ENCODE measurements at regions not wholly inside any gene's neighbourhood (a gene's known extent, or its start where the extent isn't known, plus 50 kb on each side); places are given as distances from the start of the nearest gene placed in this dataset.
"Not testable (repeated sequence)": the region's sequence is repeated elsewhere in the genome, so short reads cannot be mapped to it uniquely, and the experiment has no call there.

DNA sequence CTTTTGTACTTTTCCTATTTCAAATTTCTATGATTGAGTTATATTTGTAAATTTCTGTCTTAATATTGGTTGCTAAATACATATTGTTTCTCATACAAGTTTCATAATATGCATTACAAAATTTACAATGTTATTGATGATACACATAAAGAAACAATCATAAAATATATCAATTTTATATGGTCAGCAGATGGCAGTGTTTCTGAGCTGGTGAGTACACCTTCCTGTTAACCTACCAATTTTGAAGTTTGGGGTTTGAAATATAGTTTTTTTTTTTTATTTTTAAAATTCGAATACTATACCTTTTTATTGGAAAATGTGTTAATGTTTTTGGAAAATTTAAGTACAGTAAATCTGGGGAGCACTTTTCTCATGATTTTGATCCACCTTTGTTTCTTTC lies 1953.1 kb upstream of the ADGRL3 start:
- DNase-seq, result peak; percentile 21 to 32

DNA sequence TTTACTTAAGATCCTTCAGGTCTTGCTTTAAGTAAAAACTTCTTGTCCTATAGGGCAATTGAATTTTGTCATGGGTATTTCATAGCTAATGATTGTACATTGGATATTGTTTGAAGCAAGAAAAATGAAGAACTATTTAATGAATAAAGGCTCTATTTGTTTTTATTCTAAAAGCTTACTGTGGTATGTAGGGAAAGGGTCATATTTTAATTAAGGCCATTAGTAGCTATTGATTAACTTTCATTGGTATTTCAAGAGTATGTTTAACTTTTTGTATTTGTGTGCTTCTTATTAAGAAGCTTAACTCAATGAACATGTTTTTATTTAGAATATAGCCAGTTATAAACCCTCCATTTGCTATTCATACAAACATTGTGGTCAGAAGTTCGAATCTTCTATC lies 1951.8 kb upstream of the ADGRL3 start:
- DNase-seq, result no peak

DNA sequence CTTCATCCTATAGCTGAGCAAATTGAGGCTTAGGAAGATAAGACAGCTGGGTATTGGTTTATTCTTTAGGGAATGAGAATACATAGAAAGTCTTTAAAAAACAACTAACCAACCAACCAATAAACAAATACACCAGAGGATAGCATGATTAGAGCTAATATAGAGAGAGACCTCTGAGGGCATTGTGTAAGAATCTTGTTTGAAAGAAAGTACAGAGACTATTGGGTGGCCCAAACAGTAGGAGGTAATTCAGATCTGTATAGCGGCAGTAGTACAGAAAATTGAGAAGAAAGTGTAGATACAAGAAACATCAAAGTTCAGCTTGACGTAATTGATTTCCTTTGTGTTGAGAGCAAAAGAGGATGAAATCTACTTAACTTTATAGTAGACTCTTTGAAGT lies 1951.0 kb upstream of the ADGRL3 start:
- no peak for DNase-seq

DNA sequence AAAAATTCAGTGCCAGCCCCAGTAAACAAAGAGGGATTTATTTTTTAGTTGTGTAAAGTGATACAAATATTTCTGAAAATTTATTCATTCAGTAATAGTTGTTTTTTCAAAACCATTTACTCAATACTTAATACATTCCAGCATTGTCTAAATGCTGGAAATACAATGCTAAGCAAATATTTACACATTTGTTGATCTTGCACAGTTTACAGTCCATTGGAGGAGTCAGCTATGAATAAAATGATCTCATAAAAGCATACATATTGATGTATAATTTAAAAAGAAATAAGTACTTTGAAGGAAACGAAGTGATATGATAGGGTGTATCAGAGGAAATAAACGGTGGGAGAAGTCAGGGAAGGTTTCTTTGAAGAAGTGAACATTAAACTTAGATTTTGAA lies 1942.1 kb upstream of the ADGRL3 start:
- DNase-seq, result no peak

DNA sequence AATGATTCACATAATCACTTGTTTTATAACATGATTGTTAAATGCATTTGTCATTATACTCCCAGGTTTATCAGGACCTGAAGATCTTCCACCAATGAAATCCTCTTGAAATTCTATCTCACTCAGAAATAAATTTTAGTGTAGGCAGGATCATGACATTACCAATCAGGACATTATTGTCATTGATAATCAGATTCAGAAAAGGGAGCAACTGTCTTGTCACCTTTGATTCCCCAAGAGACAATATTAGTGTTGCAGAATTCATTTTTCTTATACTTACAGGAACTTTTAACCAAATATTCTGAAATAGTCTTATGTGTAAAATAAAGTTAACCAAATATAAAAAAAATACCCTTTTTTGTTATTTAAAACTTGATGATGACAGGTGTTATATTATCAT lies 1892.5 kb upstream of the ADGRL3 start:
- no peak for DNase-seq

DNA sequence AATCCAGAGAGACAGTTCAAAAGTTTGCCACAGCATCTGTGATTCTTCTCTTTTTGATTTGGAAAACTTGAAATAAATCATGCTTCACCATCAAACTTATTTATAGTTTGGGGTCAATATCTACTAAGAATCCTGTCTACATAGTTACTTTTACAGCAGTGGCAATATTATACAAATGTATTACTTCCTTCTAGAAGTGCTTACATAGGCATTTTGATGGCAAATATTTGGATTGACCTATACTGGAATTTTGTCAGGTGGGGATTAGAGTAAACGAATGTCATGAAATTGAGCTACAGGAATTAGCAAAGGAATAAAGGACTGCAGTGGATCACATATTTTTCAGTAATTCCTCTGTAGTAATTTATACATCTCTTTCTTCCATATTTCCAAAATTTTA lies 1885.5 kb upstream of the ADGRL3 start:
- DNase-seq, result no peak

DNA sequence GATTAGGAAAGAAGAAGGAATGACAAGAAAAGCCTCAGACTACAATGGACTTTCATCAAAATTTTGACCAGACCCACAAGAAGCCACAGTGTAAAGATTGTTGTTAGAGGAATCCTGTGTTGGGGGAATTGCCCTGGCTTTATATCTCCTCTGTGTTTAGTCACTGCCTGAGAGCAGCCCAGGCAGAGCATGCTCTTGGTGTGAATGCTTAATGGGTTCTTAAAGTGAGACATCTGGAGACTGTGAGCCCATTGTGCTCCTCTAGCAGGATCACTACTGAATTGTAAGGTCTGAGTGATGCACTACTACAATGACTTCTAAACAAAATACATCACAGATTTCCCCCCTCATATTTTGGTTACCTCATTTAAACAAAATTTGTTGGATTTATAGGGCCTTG lies 1860.5 kb upstream of the ADGRL3 start:
- DNase-seq, result no peak

DNA sequence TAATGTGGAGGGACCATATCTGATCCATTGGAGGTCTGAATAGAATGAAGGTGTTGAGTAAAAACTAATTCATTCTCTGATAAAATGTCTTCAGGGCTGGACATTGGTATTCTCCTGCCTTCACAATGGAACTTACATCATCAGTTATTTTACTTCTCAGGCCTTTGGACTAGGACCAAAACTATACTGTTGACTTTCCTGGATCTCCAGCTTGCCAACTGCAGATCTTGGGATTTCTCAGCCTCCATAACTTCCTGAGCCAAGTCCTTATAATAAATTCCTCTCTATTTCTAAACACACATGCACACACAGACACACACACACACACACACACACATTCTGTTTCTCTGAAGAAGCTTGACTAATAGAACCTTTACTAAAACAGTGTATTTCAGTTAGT lies 1858.6 kb upstream of the ADGRL3 start:
- no peak for DNase-seq

DNA sequence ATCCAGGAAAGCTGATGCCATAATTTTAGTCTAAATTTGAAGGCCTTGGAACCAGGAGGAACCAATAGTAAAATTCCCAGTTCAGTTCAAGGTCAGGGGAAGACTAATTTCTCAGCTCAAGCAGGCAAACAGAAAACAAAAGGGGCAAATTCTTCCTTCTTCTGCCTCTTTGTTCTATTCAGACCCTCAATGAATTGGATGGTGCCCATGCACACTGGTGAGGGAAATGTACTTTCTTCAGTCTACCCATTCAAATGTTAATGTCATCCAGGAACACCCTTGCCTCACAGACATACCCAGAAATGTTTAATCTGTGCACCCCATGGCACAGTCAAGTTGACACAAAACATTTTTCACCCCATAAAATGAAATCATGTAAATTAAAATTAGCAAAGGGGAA lies 1851.2 kb upstream of the ADGRL3 start:
- DNase-seq, result no peak

DNA sequence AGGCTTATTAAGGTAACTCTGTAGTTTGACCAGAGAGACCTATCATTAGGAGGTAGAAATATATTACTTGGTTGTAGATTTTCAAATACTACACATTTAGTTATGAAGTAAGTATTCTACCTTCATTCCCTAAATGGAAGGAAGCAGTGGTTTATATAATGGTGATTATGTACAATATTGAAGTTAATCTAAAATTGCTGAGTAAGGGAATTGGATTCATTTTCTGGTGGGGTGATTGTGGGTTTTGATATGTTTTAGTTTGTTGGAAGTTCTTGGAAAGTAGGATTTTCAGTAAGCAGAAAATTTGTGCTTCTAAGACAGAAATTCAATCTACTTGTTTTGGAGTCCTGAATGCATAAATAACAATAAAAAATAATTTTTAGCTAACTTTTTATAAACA lies 1830.9 kb upstream of the ADGRL3 start:
- DNase-seq, result no peak

DNA sequence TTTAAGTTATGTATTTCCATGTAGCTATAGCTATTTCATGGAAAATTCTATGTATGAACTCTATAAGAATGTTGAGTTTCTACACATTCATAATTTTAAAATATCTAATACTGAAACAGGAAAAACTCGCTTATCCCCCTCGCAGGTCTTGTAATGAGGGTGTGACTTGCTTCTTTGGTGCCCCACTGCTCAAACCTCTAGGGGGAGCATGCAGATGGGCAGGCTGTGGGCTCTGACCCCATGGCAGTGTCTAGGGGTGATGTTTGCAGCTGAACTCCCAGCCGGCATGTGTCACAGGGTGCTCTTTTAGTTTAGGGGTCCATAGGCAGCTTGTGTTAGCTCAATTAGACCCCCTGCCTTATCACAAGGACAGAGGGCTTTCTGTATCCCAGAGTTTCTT lies 1825.7 kb upstream of the ADGRL3 start:
- no peak for DNase-seq

DNA sequence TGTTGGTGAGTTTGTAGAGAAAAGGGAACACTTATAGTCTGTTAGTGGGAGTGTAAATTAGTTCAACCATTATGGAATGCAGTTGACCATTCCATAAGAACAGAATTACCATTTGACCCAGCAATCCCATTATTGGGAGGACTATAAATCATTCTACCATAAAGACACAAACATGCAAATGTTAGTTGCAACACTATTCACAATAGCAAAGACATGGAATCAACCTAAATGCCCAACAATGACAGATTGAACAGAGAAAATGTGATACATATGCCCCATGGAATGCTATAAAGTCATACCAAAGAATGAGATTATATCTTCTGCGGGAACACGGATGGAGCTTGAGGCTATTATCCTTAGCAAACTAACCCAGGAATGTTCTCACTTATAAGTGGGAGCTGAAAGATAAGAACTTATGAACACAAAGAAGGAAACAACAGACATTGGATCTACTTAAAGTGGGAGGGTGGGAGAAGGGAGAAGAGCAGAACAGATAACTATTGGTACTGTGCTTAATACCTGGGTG lies 1819.2 kb upstream of the ADGRL3 start:
- DNase-seq, result no peak

DNA sequence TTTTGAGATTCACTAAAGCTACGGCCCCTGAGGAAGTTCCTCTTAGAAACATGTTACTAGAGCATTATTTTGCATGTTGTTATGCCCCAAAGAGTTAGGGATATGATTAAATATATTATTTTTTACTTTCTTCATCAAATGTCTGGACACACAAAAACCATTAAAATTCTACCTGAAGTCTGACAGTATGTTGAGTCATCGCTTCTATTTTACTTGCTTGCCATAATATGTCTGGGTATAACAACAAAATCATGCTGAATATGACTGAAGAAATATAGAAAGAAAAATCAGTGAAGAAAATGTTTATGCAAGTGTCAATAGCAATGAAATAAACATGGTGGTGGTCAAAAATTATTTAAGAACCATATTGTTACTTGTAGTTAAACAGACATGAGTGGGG lies 1818.5 kb upstream of the ADGRL3 start:
- DNase-seq, result no peak

DNA sequence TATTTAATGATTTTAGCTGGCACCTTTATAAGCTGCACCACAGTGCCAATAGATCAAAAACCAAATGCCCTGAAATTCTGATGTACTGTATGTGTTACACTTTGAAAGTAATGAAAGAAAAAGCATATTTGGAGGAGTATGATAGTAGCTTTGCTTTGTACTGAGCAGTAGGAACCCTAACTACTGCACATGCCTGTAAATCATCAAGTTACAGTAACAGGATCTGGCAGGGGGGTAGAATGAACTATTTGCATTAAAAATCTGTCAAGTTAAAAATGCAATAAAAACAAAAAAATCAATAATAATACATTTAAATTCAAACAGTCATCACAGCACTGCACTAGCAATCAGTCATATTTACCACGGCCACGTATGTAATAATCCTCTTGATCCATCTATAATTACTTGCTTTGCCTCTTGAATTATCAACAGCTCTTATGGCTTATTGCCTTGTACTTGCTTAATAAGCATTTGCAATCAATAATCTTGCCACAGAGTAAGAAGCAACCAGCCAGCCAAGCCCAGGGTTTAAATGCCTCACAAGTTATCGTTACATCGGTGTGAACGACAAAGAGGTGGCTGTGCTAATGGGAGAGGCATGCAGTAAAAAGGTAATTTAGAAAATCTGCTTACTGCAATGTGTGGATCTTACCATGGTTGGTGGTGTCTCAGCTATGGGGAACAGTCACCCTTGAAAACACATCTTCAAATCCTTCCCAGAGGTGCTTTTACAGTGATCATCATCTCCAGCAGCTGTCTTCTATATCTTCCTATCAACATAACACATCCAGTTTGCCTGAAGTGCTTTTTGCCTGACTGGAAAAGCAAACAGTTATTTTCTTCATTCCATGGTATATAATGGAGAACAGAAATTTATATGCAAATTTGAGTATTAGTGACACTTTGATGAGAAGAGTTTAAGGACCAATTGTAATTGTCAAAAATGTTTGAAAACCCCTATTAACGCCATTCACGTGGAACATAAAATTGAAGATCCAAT lies 1812.1 kb upstream of the ADGRL3 start:
- DNase-seq, result no peak

DNA sequence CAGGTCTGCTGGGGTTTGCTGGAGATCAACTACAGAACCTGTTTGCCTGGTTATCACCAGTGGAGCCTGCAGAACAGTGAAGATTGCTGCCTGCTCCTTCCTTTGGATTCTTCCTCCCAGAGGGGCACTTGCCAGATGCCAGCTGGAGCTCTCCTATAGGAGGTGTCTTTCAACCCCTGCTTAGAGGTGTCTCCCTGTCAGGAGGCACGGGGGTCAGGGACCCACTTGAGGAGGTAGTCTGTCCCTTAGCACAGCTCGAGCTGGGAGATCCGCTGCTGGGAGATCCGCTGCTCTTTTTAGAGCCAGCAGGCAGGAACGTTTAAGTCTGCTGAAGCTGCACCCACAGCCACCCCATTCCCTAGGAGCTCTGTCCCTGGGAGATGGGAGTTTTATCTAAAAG lies 1806.3 kb upstream of the ADGRL3 start:
- DNase-seq, result no peak

DNA sequence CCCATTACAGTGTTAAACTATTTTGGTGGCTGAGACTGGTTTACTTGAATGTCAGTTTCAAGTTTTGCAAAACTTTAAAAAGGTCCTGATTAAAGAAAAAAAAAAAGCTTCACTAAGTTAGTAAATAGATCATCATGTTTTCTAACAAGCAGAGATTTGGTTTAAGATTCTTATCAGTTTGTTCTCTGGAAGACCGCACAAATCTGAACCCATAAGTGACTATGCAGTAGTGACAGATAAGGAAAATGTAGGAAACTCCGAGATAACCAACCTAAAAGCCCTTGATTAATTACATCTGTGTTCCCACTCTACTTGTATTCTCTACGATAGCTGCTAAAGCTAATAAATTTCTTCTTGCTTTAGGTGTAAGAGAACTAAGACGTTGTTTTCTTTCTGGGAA lies 1799.8 kb upstream of the ADGRL3 start:
- DNase-seq, result no peak

DNA sequence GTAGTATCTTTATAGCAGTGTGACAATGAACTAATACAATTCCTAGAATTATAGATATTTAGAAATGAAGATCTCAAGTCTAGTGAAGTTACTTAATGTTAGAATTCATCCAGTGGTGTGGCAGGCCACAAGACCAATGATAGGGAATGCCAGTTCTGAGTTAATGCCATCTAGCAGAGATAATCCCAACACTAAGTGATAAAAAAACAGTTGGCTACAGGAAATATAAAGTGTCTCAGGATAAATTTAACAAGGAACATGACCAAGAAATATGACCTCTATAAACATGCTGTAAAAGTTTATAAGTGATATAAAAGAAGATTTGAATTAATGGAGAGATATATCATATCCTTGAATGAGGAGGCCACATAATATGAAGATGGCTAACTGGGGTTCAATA lies 1790.5 kb upstream of the ADGRL3 start:
- no peak for DNase-seq

DNA sequence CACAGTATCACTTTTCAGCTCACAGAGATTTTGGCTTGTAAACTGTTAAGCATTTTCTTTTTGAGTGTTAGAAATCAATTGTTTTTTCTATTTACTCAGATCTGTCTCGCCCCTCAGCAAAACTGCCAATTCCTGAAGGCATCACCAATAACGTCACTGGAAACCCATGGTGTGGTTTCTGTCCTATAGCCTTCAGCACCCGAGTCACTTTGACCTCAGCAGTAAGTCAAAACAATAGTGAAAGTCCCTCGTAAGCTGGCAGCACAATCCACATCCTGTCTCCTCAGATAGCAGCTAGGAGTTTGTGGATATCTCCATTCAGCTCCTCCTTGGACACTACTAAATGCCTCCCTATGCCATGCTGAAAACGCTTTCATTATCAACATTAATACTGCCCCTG lies 1787.4 kb upstream of the ADGRL3 start:
- DNase-seq, result no peak

DNA sequence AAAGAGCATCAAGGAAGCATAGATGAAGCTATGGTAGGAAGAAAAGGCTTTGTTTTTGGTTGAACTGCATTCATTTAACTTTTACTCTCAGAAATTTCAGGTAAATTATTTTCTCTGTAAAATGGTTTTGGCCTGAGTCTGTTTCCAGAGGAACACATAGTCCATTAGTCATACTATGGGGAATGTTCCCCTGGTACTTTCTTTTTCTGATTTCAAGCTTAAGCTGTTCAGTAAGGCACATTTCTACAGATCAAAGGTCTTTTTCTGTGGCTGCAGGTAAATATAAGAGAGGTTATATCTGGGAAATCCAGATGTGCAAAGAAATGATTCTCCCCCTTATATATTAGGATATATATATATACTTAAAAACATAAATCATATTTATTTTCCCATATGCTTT lies 1744.4 kb upstream of the ADGRL3 start:
- DNase-seq, result no peak

DNA sequence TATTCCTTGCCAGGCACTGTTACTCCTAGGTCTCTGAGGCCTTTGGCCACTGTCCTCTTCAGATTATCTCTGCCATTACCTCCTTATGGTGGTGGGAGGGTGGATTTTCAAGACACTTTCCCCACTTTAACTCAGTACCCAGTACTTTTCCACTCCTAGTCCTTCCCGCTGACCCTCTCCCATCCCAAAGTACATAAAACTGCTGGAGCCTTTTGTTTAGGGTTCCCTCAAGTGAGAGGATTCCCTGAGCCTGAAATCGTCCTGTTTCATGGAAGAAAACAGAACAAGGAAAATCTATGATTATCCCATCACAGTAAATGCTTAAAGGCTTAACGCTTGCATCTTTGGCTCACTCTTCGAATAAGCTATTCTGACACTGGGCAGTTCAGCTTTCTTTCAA lies 1742.5 kb upstream of the ADGRL3 start:
- no peak for DNase-seq

DNA sequence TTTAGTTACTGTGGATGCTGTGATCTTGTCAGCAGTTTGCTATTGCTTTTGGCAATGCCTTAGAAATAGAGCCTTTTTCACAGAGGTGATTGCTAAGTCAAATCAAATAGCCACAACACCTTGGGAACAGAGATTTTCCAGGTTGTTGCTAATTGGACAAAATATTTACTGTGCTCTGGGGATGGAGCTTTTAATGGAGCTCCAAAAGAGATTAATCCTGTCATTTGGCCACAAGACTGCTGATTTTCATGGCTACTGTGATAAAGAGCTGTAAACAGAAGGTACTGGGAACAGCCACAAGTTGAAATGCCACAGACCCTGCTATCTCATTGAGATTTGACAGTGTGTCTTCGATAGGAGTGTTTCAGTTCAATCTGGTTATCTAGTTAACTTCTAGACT lies 1715.2 kb upstream of the ADGRL3 start:
- DNase-seq, result no peak

DNA sequence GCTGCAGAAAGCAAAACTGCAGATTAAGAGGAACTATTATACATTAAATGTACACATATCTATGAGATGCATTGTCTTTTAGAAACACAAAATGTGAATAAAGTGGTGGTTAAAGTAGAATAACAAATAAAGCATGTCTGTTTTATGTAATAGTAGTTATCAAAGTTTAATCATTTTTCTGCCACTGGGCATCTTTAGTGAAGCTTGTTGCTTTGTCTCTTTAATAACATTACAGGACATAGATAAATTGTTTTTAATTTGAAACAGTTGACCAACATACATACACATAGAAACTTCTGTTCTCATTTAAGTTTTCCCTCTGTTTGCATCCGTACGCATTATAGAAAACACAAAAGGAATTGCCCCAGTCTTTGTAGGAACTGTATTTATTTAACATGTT lies 1700.0 kb upstream of the ADGRL3 start:
- DNase-seq, result no peak

DNA sequence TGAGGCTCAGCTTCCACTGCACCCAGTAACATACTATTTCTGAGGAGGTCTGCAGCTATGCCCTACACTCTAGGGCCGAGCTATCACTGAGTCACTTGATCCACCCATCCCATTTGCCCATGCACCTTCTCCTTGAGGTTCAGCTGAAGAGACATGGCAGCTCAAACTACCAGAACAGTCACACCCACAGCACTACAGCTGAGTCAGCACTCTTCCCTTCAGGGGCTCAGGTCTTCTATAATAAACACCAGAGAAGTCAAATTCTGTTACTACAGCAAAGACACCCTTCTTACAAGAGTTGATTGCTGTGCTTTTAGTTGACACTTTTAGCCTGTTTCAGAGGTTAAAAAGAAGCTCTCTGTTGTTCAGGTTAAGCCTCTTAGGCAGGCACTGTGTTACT lies 1696.4 kb upstream of the ADGRL3 start:
- no peak for DNase-seq

DNA sequence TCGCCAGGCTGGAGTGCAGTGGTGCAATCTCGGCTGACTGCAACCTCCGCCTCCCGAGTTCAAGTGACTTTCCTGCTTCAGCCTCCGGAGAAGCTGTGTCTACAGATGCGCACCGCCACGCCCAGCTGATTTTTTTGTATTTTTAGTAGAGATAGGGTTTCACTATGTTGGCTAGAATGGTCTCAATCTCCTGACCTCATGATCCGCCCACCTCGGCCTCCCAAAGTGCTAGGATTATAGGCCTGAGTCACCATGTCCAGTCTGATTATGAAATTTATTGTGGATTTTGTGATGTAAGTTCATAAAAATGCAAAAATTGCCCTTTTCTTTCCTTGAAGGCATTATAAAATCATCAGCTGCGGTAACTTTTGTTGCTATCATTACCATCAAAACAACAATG lies 1688.3 kb upstream of the ADGRL3 start:
- DNase-seq, result not testable (repeated sequence)

DNA sequence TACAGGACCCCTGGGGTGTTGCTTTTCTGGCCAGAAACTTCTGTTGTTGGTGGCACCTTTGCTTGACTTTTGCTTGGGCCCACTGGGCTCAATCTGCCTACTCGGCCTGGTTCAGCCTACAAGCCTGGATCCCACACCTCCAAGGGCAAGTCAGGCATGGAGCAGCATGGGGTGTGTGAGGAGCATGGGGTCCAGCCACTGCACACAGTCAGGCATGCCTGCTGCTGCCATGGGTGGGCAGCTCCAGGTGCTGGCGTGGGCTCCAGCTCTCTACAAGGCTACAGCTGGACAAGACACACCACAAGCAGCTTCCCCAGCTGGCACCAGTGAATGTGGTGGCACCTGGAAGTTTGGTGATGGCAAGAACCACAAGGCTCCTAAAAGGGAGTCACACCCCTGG lies 1683.1 kb upstream of the ADGRL3 start:
- no peak for DNase-seq

Data from SHP77 (cell line).